GM18505 (cell line): ENCODE measurements at regions not wholly inside any gene's neighbourhood (a gene's known extent, or its start where the extent isn't known, plus 50 kb on each side); places are given as distances from the start of the nearest gene placed in this dataset.

ENCODE experiments used
- ATAC-seq: cut with Tn5 transposase; IDR thresholded peaks from one replicate; pipeline ENCODE4 v1.9.1; 2021; ENCODE audit not compliant: unreplicated experiment
- POLR2A ChIP-seq: IDR thresholded peaks from 4 replicates; pipeline ENCODE4 v1.6.1; 2011; ENCODE audit warnings: borderline replicate concordance; ENCODE audit not compliant: insufficient read depth, insufficient read length; ENCODE audit errors: extremely low read depth

GRCh38 chr13:76009267-76009890 lies 373.2 kb downstream of the LMO7 start:
- ATAC-seq: peak; percentile 56
- TF ChIP-seq POLR2A: no peak

GRCh38 chr13:76004416-76004815 lies 368.3 kb downstream of the LMO7 start:
- ATAC-seq: no peak
- no peak for TF ChIP-seq POLR2A

- TF ChIP-seq POLR2A: no peak
- no peak for ATAC-seq
Measured at GRCh38 chr13:76000131-76000530, 364.0 kb downstream of the LMO7 start.

- no peak for ATAC-seq
- no peak for TF ChIP-seq POLR2A
Measured at GRCh38 chr13:75996582-75996981, 360.5 kb downstream of the LMO7 start.

GRCh38 chr13:75995966-75996365 lies 359.8 kb downstream of the LMO7 start:
- TF ChIP-seq POLR2A: no peak
- no peak for ATAC-seq

GRCh38 chr13:75993823-75994222 lies 357.7 kb downstream of the LMO7 start:
- no peak for ATAC-seq
- TF ChIP-seq POLR2A: no peak

- TF ChIP-seq POLR2A: no peak
- ATAC-seq: no peak
Measured at GRCh38 chr13:75993241-75993640, 357.1 kb downstream of the LMO7 start.

GRCh38 chr13:75986818-75987217 lies 350.7 kb downstream of the LMO7 start:
- no peak for TF ChIP-seq POLR2A
- ATAC-seq: peak; percentile 100

- no peak for TF ChIP-seq POLR2A
Measured at GRCh38 chr13:75985132-75985531, 349.0 kb downstream of the LMO7 start.

GRCh38 chr13:75978818-75979217 lies 342.7 kb downstream of the LMO7 start:
- no peak for TF ChIP-seq POLR2A

More at GRCh38 chr13:75985132-75985531, 349.0 kb downstream of the LMO7 start:
- ATAC-seq: no peak

GRCh38 chr13:75968103-75968838 lies 332.1 kb downstream of the LMO7 start:
- TF ChIP-seq POLR2A: no peak
- ATAC-seq: no peak

More at GRCh38 chr13:75978818-75979217, 342.7 kb downstream of the LMO7 start:
- ATAC-seq: no peak

- no peak for TF ChIP-seq POLR2A
- no peak for ATAC-seq
Measured at GRCh38 chr13:75963302-75963701, 327.2 kb downstream of the LMO7 start.

GRCh38 chr13:75961911-75962310 lies 325.8 kb downstream of the LMO7 start:
- ATAC-seq: no peak
- no peak for TF ChIP-seq POLR2A

- TF ChIP-seq POLR2A: no peak
- peak; percentile 98 for ATAC-seq
Measured at GRCh38 chr13:75960538-75960994, 324.4 kb downstream of the LMO7 start.
